Endothelial cell (in vitro differentiated cells): ENCODE measurements at regions not wholly inside any gene's neighbourhood (a gene's known extent, or its start where the extent isn't known, plus 50 kb on each side); places are given as distances from the start of the nearest gene placed in this dataset.

Experiments
- DNase-seq: peaks from one replicate; pipeline ENCODE4 v3.0.0; 2021; ENCODE audit warnings: low spot score
- H3K27ac Mint-ChIP-seq: one replicate; pipeline ENCODE4 v1.8.0; 2021; ENCODE audit warnings: mixed read lengths, inconsistent platforms; ENCODE audit not compliant: unreplicated experiment
- H3K27me3 Mint-ChIP-seq: one replicate; pipeline ENCODE4 v1.8.0; 2021; ENCODE audit warnings: mild to moderate bottlenecking, moderate library complexity, mixed read lengths, inconsistent platforms; ENCODE audit not compliant: unreplicated experiment
- H3K36me3 Mint-ChIP-seq: one replicate; pipeline ENCODE4 v1.8.0; 2021; ENCODE audit warnings: mild to moderate bottlenecking, low read depth, mixed read lengths, inconsistent platforms; ENCODE audit not compliant: unreplicated experiment
- H3K4me1 Mint-ChIP-seq: one replicate; pipeline ENCODE4 v1.8.0; 2021; ENCODE audit warnings: mild to moderate bottlenecking, mixed read lengths, inconsistent platforms; ENCODE audit not compliant: unreplicated experiment
- H3K4me3 Mint-ChIP-seq: one replicate; pipeline ENCODE4 v1.8.0; 2021; ENCODE audit warnings: mild to moderate bottlenecking, mixed read lengths, inconsistent platforms; ENCODE audit not compliant: unreplicated experiment
- H3K9me3 Mint-ChIP-seq: one replicate; pipeline ENCODE4 v1.8.0; 2021; ENCODE audit warnings: mixed read lengths, inconsistent platforms; ENCODE audit not compliant: unreplicated experiment
- TF ChIP-seq, protein P1 (sequence below): fragments of 200-600 bp; sonication (generic); IDR thresholded peaks from one replicate; pipeline ENCODE4 v1.5.0; 2021; ENCODE audit warnings: antibody characterized with exemption; ENCODE audit not compliant: unreplicated experiment

DNA sequence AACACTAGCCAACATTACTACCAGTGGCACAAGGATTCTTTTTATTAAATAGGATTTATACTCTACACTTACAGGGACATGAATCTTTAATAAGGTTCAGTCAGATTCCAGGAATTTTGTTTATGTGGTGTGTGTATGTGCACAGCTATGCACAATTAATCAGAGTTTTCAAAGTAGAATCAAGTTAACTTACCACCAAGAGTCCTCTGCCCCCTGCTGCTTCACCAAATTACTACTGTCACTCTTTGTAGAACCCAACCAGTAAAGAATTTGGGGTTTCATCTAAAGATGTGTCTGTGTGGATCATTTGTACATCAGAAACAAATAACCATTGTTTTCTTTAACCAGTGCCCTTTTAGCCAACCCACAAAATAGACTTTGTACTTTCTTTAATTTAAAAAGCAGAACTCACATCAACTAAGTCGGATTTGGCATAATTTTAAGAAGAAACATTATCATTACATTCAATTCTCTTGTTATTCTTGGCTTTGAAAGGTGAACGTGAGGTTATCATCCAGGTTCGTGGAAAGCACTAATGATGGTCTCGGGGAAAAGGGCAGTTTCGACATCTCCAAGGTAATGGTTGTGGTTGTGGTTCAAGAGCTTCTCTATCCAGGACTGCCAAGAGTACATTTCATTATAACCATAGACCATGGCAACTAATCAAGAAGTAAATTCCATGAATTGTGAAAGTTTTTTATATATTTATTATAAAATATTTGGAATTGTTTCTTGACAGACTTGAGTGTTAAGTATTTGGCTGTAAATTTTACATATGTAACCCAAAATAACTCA is 514.3 kb upstream of the ID4 start:
- TF ChIP-seq, protein P1, sequence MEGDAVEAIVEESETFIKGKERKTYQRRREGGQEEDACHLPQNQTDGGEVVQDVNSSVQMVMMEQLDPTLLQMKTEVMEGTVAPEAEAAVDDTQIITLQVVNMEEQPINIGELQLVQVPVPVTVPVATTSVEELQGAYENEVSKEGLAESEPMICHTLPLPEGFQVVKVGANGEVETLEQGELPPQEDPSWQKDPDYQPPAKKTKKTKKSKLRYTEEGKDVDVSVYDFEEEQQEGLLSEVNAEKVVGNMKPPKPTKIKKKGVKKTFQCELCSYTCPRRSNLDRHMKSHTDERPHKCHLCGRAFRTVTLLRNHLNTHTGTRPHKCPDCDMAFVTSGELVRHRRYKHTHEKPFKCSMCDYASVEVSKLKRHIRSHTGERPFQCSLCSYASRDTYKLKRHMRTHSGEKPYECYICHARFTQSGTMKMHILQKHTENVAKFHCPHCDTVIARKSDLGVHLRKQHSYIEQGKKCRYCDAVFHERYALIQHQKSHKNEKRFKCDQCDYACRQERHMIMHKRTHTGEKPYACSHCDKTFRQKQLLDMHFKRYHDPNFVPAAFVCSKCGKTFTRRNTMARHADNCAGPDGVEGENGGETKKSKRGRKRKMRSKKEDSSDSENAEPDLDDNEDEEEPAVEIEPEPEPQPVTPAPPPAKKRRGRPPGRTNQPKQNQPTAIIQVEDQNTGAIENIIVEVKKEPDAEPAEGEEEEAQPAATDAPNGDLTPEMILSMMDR = no peak
- Mint-ChIP-seq H3K9me3 (no peaks in the 10 kb centered on the region), H3K27me3 (no peaks in the 10 kb centered on the region), H3K36me3 (no peaks in the 10 kb centered on the region), H3K4me3 (no peak overlapping the region), H3K27ac (no peak overlapping the region), H3K4me1 (no peaks in the 10 kb centered on the region)
- no peak for DNase-seq

DNA sequence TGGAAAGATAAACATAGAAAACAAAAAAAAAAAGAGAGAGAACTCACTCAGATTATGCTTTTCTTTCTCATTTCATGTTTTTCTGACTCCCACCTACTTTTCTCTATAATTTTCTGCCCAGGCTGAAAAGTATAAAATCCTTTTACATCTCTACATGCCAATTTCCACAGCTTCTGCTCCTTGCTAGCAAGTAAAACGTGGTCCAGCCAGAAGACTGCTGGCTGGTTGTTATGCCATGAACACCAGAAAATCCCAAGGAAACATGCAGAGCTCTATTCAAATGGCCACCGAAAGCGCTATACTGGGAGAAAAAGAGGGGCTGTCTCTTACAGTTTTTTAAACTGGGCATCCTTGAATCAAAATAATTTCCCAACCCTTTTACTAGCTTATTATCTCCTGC is 512.8 kb upstream of the ID4 start:
- Mint-ChIP-seq H3K27me3 (no peaks in the 10 kb centered on the region), H3K36me3 (no peaks in the 10 kb centered on the region), H3K4me3 (no peak overlapping the region), H3K27ac (no peak overlapping the region), H3K9me3 (no peaks in the 10 kb centered on the region), H3K4me1 (no peaks in the 10 kb centered on the region)
- no peak for DNase-seq
- TF ChIP-seq, protein P1 = no peak

DNA sequence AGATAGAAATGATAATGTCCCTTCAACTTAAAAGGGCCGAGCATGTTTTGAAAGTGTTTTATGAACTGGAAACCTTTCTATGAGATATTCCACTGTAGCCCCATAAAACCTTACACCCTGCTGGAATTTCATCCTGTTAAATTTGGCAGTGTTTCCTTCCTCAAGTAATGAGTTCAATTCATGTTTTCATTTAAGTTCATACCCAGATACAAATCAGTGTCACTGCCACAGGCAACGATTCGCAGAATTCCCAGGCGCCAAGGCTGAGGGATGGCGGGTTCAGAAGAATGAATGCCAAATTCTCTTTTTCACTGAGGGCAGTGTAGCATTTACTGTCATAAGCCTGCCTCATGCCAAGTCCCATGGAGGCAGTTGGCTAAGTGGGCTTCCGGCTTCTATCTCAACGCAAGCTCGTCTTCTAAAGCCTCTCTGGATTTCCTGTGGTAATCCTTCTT is 511.8 kb upstream of the ID4 start:
- no peaks in the 10 kb centered on the region for H3K4me1 Mint-ChIP-seq
- H3K27ac Mint-ChIP-seq = no peak overlapping the region
- no peaks in the 10 kb centered on the region for H3K9me3 Mint-ChIP-seq
- no peaks in the 10 kb centered on the region for H3K36me3 Mint-ChIP-seq
- no peak for DNase-seq
- TF ChIP-seq, protein P1 = no peak
- H3K4me3 Mint-ChIP-seq = no peak overlapping the region
- no peaks in the 10 kb centered on the region for H3K27me3 Mint-ChIP-seq

DNA sequence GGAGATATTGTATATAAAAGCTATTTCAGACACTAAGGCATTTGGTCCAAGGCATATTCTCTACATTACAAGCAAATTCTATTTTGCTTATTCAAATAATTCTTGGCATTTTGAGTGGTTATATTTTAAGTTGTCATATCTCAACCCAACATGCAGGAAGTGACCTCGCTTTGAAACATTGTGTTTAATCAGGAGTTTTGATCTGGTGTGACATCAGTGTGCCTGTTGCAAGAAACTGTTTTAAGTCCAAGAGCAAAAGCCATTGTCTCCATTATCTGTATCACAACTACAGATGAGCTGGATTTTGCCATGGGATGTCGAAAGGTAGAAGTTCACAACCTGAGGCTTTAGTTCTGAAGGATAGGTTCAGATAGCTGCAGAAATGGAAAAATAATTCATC is 509.9 kb upstream of the ID4 start:
- Mint-ChIP-seq H3K9me3 (no peaks in the 10 kb centered on the region), H3K27me3 (no peaks in the 10 kb centered on the region), H3K4me1 (no peaks in the 10 kb centered on the region), H3K4me3 (no peak overlapping the region), H3K36me3 (no peaks in the 10 kb centered on the region), H3K27ac (no peak overlapping the region)
- no peak for DNase-seq
- TF ChIP-seq, protein P1 = no peak

DNA sequence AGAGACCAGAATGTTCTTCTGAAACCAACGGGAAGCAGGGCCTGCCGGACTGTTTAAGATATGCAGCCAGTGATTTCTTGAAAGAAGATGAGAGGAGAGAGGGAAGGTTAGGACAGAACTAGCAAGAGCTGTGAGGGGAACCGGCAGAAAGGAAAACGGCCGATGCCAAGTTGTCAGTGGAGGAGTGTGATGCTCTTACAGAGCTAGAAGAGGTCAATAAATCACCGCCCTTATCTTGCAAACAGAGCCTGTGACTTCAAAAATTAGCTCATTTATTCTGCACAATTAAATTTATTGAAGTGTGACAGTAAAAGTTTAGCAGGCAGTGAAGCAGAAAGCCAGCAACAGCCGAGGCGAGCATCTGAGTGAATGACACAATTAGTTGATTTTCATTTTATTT is 509.5 kb upstream of the ID4 start:
- H3K36me3 Mint-ChIP-seq = no peaks in the 10 kb centered on the region
- H3K4me1 Mint-ChIP-seq = no peaks in the 10 kb centered on the region
- H3K4me3 Mint-ChIP-seq = no peak overlapping the region
- no peaks in the 10 kb centered on the region for H3K27me3 Mint-ChIP-seq
- no peak for DNase-seq
- TF ChIP-seq, protein P1 = no peak
- no peak overlapping the region for H3K27ac Mint-ChIP-seq
- no peaks in the 10 kb centered on the region for H3K9me3 Mint-ChIP-seq
